HCT116 (cell line): ENCODE measurements at regions not wholly inside any gene's neighbourhood (a gene's known extent, or its start where the extent isn't known, plus 50 kb on each side); places are given as distances from the start of the nearest gene placed in this dataset.

Experiments used
- ATAC-seq: fragments of 200-7000 bp; cut with Tn5 transposase; 2 replicates; pipeline ENCODE4 v1.9.1; 2020; ENCODE audit warnings: mild to moderate bottlenecking, moderate library complexity
- BruUV-seq: library from RNA; stranded (reverse); fragments of 400-500 nt; replicated peaks from 2 replicates; lab custom pipeline; 2021; lab: Mats Ljungman, UMichigan
- CTCF ChIA-PET: fragments of 300-600 bp; sonication (Branson Sonifier 250); formaldehyde crosslinking; loops from one replicate; lab custom pipeline; 2021; ENCODE audit warnings: antibody characterized with exemption; lab: Charles Lee
- POLR2A ChIA-PET: fragments of 300-600, 350-600 bp; sonication (Branson Sonifier 250); formaldehyde crosslinking; loops from one replicate; lab custom pipeline; 2021; ENCODE audit warnings: antibody characterized with exemption; lab: Charles Lee
- RAD21 ChIA-PET, 2 experiments: fragments of 300-600 bp; sonication (Branson Sonifier 250); formaldehyde crosslinking; loops; one replicate each; lab custom pipeline; 2023; ENCODE audit warnings: low total read pairs in 2 of 2; ENCODE audit not compliant: uncharacterized antibody in 2 of 2, unreplicated experiment in 2 of 2, low non-redundant PET in 1 of 2; lab: Charles Lee
- DNase-seq: peaks from one replicate; pipeline ENCODE4 v3.0.0-alpha.2; 2010; ENCODE audit warnings: low read depth, low spot score
- H2AFZ ChIP-seq: fragments of 200-600 bp; shearing (Covaris generic), sonication (generic); 2 replicates; pipeline ENCODE4 v1.6.1; 2017; ENCODE audit warnings: low read depth, mixed run types, mixed read lengths, antibody characterized with exemption, low read length; ENCODE audit not compliant: poor library complexity, severe bottlenecking
- H3K27ac ChIP-seq: 2 replicates; pipeline ENCODE4 v1.5.1; 2012; ENCODE audit warnings: low read depth, low read length
- H3K27me3 ChIP-seq: fragments of 200-600 bp; sonication (generic); 2 replicates; pipeline ENCODE4 v1.6.1; 2016; ENCODE audit warnings: mixed run types, low read length, mixed read lengths; ENCODE audit not compliant: insufficient read depth
- H3K36me3 ChIP-seq, 2 experiments: fragments of 200-500 bp in 1 of 2; fragments of 200-600 bp in 1 of 2; sonication (Bioruptor generic) in 1 of 2; sonication (generic) in 1 of 2; 2 replicates each; pipeline versions ENCODE4 v1.5.1 to v1.6.1; 2014 to 2016; ENCODE audit warnings: low read length in 2 of 2, inconsistent platforms in 1 of 2, mixed read lengths in 1 of 2, mixed run types in 1 of 2; ENCODE audit not compliant: insufficient read depth in 2 of 2, control insufficient read depth in 1 of 2
- H3K4me1 ChIP-seq, 2 experiments: fragments of 200-600 bp in 1 of 2; sonication (generic) in 1 of 2; 2 replicates each; pipeline versions ENCODE4 v1.5.1 to v1.6.1; 2012 to 2017; ENCODE audit warnings: low read length in 2 of 2, inconsistent platforms in 1 of 2, mild to moderate bottlenecking in 1 of 2, mixed read lengths in 1 of 2, mixed run types in 1 of 2, moderate library complexity in 1 of 2; ENCODE audit not compliant: insufficient read depth in 2 of 2, control insufficient read depth in 1 of 2
- H3K4me2 ChIP-seq: fragments of 200-600 bp; sonication (generic); 2 replicates; pipeline ENCODE4 v1.6.1; 2017; ENCODE audit warnings: mixed run types, low read length, mixed read lengths
- H3K4me3 ChIP-seq, 2 experiments: fragments of 200-600 bp in 1 of 2; sonication (generic) in 1 of 2; replicated peaks in 1 of 2; 2 replicates each; pipeline ENCODE4 v1.5.1; 2011 to 2016; ENCODE audit warnings: low read length in 2 of 2, control low read depth in 1 of 2, low read depth in 1 of 2, mild to moderate bottlenecking in 1 of 2, mixed read lengths in 1 of 2, mixed run types in 1 of 2
- H3K79me2 ChIP-seq: fragments of 200-600 bp; sonication (generic); 2 replicates; pipeline ENCODE4 v1.6.1; 2017; ENCODE audit warnings: mild to moderate bottlenecking, mixed run types, low read length, moderate library complexity, mixed read lengths; ENCODE audit not compliant: insufficient read depth
- H3K9ac ChIP-seq: fragments of 200-600 bp; sonication (generic); 2 replicates; pipeline ENCODE4 v1.6.1; 2016; ENCODE audit warnings: low read length, mixed read lengths
- H3K9me2 ChIP-seq: fragments of 200-600 bp; sonication (generic), shearing (Covaris generic); 2 replicates; pipeline ENCODE4 v1.6.1; 2017; ENCODE audit warnings: mixed run types, mild to moderate bottlenecking, moderate library complexity; ENCODE audit not compliant: insufficient read depth
- H3K9me3 ChIP-seq, 2 experiments: fragments of 200-500 bp in 1 of 2; fragments of 200-600 bp in 1 of 2; sonication (Bioruptor generic) in 1 of 2; sonication (generic) in 1 of 2; 2 replicates each; pipeline ENCODE4 v1.6.1; 2014 to 2017; ENCODE audit warnings: low read length in 2 of 2, mixed read lengths in 2 of 2, inconsistent platforms in 1 of 2, low read depth in 1 of 2, mild to moderate bottlenecking in 1 of 2, mixed run types in 1 of 2, moderate library complexity in 1 of 2; ENCODE audit not compliant: control insufficient read depth in 1 of 2, insufficient read depth in 1 of 2
- H4K20me1 ChIP-seq: fragments of 200-600 bp; sonication (generic), shearing (Covaris generic); 2 replicates; pipeline ENCODE4 v1.6.1; 2017; ENCODE audit warnings: mixed run types, mild to moderate bottlenecking, moderate library complexity; ENCODE audit not compliant: insufficient read depth
- ATF3 ChIP-seq: IDR thresholded peaks from 2 replicates; pipeline ENCODE4 v1.6.1; 2012
- CEBPB ChIP-seq: IDR thresholded peaks from 2 replicates; pipeline ENCODE4 v1.6.1; 2012; ENCODE audit warnings: low read depth
- CTCF ChIP-seq, 3 experiments: fragments of 200-600 bp in 1 of 3; sonication (generic) in 1 of 3; IDR thresholded peaks in 2 of 3; conservative IDR thresholded peaks in 1 of 3; 2 replicates each; pipeline ENCODE4 v1.5.1; 2012 to 2017; ENCODE audit warnings: low read depth in 2 of 3, low read length in 2 of 3, antibody characterized with exemption in 1 of 3, borderline replicate concordance in 1 of 3, control low read depth in 1 of 3, mild to moderate bottlenecking in 1 of 3, mixed read lengths in 1 of 3, mixed run types in 1 of 3, moderate library complexity in 1 of 3; ENCODE audit not compliant: insufficient read depth in 1 of 3
- ELF1 ChIP-seq: IDR thresholded peaks from 2 replicates; pipeline ENCODE4 v1.6.1; 2012; ENCODE audit warnings: low read depth, borderline replicate concordance
- EZH2 ChIP-seq: fragments of 200-600 bp; sonication (generic); IDR thresholded peaks from 2 replicates; pipeline ENCODE4 v1.6.1; 2017; ENCODE audit warnings: antibody characterized with exemption, mixed run types
- JUND ChIP-seq: IDR thresholded peaks from 2 replicates; pipeline ENCODE4 v1.6.1; 2012
- MAX ChIP-seq: IDR thresholded peaks from 2 replicates; pipeline ENCODE4 v1.6.1; 2012
- POLR2AphosphoS5 ChIP-seq: IDR thresholded peaks from 2 replicates; pipeline ENCODE4 v1.6.1; 2011; ENCODE audit warnings: mild to moderate bottlenecking, low read depth, low read length, moderate library complexity
- RAD21 ChIP-seq: IDR thresholded peaks from 2 replicates; pipeline ENCODE4 v1.6.1; 2012; ENCODE audit warnings: low read depth, mild to moderate bottlenecking
- REST ChIP-seq: IDR thresholded peaks from 2 replicates; pipeline ENCODE4 v1.6.1; 2012; ENCODE audit warnings: low read depth
- SIN3A ChIP-seq: IDR thresholded peaks from 2 replicates; pipeline ENCODE4 v1.6.1; 2012; ENCODE audit warnings: low read depth
- SP1 ChIP-seq: IDR thresholded peaks from 2 replicates; pipeline ENCODE4 v1.6.1; 2012; ENCODE audit warnings: low read depth
- SRF ChIP-seq: IDR thresholded peaks from 2 replicates; pipeline ENCODE4 v1.6.1; 2012; ENCODE audit warnings: low read depth
- TCF7L2 ChIP-seq: IDR thresholded peaks from 2 replicates; pipeline ENCODE4 v1.7.0; 2011; ENCODE audit warnings: borderline replicate concordance, inconsistent platforms; ENCODE audit not compliant: insufficient read depth, insufficient read length; ENCODE audit errors: extremely low read depth
- intact Hi-C: fragments of 100-400 bp; cut with micrococcal nuclease; formaldehyde crosslinking; loops from 2 replicates; pipeline ENCODE4 v1.10.0; 2022

GRCh38 chr2:236840857-236841256, 244.8 kb upstream of the COPS8 start:
- no peak for ATAC-seq
- ChIA-PET RAD21 (no interaction called here), POLR2A (no interaction called here), CTCF (no interaction called here)
- H3K4me2 ChIP-seq, result no peak overlapping the region
- 0 out of 2 replicates have a peak, but pooled peaks cover 9% of the 10 kb centered on the region for H3K27me3 ChIP-seq
- no peaks in the 10 kb centered on the region for H3K4me1 ChIP-seq
- no peak overlapping the region for H3K4me3 ChIP-seq
- no peak overlapping the region for H3K9ac ChIP-seq
- H3K27ac ChIP-seq, result no peak overlapping the region
- H3K9me3 ChIP-seq, result no peaks in the 10 kb centered on the region; a peak in 1 of 4 replicates
- no peak overlapping the region for H2AFZ ChIP-seq
- BruUV-seq, result no TSS peak
- H4K20me1 ChIP-seq, result no peaks in the 10 kb centered on the region
- H3K79me2 ChIP-seq, result no peaks in the 10 kb centered on the region
- no peak for DNase-seq
- TF ChIP-seq CTCF (IDR thresholded peaks at IDR 0.05 in 2 of 3, conservative IDR thresholded peaks at IDR 0.05 in 1 of 3; ENCODE audit: borderline replicate concordance in 1 of 3, insufficient read depth in 1 of 3, low read depth in 2 of 3, low read length in 2 of 3), result no peak
- no peak for TF ChIP-seq TCF7L2
- no peak for TF ChIP-seq SIN3A
- no peak for TF ChIP-seq POLR2AphosphoS5
- no peak for TF ChIP-seq SRF
- no peak for TF ChIP-seq ATF3
- no peak for TF ChIP-seq CEBPB
- TF ChIP-seq RAD21, result no peak
- no peak for TF ChIP-seq JUND
- no peak for TF ChIP-seq SP1
- TF ChIP-seq EZH2, result no peak
- no peak for TF ChIP-seq REST
- no peak for TF ChIP-seq MAX
- TF ChIP-seq ELF1, result no peak
- no peaks in the 10 kb centered on the region for H3K36me3 ChIP-seq
- intact Hi-C loops, result no loop called here
- no peaks in the 10 kb centered on the region for H3K9me2 ChIP-seq
